C4-2B (cell line): ENCODE measurements at regions not wholly inside any gene's neighbourhood (a gene's known extent, or its start where the extent isn't known, plus 50 kb on each side); places are given as distances from the start of the nearest gene placed in this dataset.

Experiments used
- ZFX ChIP-seq: fragments of 450-650 bp; IDR thresholded peaks from 2 replicates; pipeline ENCODE4 v1.6.1; 2017
- TF ChIP-seq, protein P1 (sequence below): fragments of 450-650 bp; conservative IDR thresholded peaks from 2 replicates; pipeline ENCODE4 v1.5.1; 2017; ENCODE audit warnings: mild to moderate bottlenecking

- TF ChIP-seq, protein P1, sequence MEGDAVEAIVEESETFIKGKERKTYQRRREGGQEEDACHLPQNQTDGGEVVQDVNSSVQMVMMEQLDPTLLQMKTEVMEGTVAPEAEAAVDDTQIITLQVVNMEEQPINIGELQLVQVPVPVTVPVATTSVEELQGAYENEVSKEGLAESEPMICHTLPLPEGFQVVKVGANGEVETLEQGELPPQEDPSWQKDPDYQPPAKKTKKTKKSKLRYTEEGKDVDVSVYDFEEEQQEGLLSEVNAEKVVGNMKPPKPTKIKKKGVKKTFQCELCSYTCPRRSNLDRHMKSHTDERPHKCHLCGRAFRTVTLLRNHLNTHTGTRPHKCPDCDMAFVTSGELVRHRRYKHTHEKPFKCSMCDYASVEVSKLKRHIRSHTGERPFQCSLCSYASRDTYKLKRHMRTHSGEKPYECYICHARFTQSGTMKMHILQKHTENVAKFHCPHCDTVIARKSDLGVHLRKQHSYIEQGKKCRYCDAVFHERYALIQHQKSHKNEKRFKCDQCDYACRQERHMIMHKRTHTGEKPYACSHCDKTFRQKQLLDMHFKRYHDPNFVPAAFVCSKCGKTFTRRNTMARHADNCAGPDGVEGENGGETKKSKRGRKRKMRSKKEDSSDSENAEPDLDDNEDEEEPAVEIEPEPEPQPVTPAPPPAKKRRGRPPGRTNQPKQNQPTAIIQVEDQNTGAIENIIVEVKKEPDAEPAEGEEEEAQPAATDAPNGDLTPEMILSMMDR = no peak
- no peak for TF ChIP-seq ZFX
Observed at GRCh38 chr5:66238435-66238834, 94.3 kb downstream of the SREK1 start.
